ENCODE measurements at regions not wholly inside any gene's neighbourhood (a gene's known extent, or its start where the extent isn't known, plus 50 kb on each side); places are given as distances from the start of the nearest gene placed in this dataset.
A peak's percentile ranks its signal among the peaks of the same experiment; 100 is the strongest.

GRCh38 chr2:12577567-12578253, 139.0 kb upstream of the TRIB2 start:
- Histone ChIP-seq H3K9me3 (ENCODE audit: control insufficient read depth, insufficient read depth, low read length) (no peaks in the 10 kb centered on the region), H3K4me3 (ENCODE audit: low read depth, low read length) (no peak overlapping the region), H3K36me3 (ENCODE audit: control insufficient read depth, insufficient read depth, low read length) (no peaks in the 10 kb centered on the region), H3K4me1 (ENCODE audit: control insufficient read depth, insufficient read depth, low read length) (no peaks in the 10 kb centered on the region), H3K27ac (ENCODE audit: low read depth, low read length) (no peak overlapping the region), H3K27me3 (ENCODE audit: control insufficient read depth, insufficient read depth, low read length) (no peaks in the 10 kb centered on the region)
- 57% methylated on average over 3 of the region's 7 CpGs for WGBS (ENCODE audit: insufficient coverage)
- peak in 1 of 6 donors; percentile 5 for DNase-seq (ENCODE audit: low read depth in 4 of 6, low spot score in 6 of 6)

- no peak for DNase-seq (ENCODE audit: low read depth in 4 of 6, low spot score in 6 of 6)
- WGBS (ENCODE audit: insufficient coverage): no CpG with 5 or more reads among the region's 1 CpG
- H3K4me1 ChIP-seq (ENCODE audit: control insufficient read depth, insufficient read depth, low read length): no peaks in the 10 kb centered on the region
- H3K27me3 ChIP-seq (ENCODE audit: control insufficient read depth, insufficient read depth, low read length): no peaks in the 10 kb centered on the region
- H3K4me3 ChIP-seq (ENCODE audit: low read depth, low read length): no peak overlapping the region
- no peak overlapping the region for H3K27ac ChIP-seq (ENCODE audit: low read depth, low read length)
- H3K36me3 ChIP-seq (ENCODE audit: control insufficient read depth, insufficient read depth, low read length): no peaks in the 10 kb centered on the region
- no peaks in the 10 kb centered on the region for H3K9me3 ChIP-seq (ENCODE audit: control insufficient read depth, insufficient read depth, low read length)
Observed at GRCh38 chr2:12579018-12579417, 137.7 kb upstream of the TRIB2 start.

GRCh38 chr2:12584338-12584737, 132.4 kb upstream of the TRIB2 start:
- Histone ChIP-seq H3K27me3 (ENCODE audit: control insufficient read depth, insufficient read depth, low read length) (no peaks in the 10 kb centered on the region), H3K4me3 (ENCODE audit: low read depth, low read length) (no peak overlapping the region), H3K9me3 (ENCODE audit: control insufficient read depth, insufficient read depth, low read length) (no peaks in the 10 kb centered on the region), H3K36me3 (ENCODE audit: control insufficient read depth, insufficient read depth, low read length) (no peaks in the 10 kb centered on the region), H3K4me1 (ENCODE audit: control insufficient read depth, insufficient read depth, low read length) (no peaks in the 10 kb centered on the region), H3K27ac (ENCODE audit: low read depth, low read length) (no peak overlapping the region)
- no CpG with 5 or more reads among the region's 3 CpGs for WGBS (ENCODE audit: insufficient coverage)
- peak in 1 of 6 donors; percentile 66 for DNase-seq (ENCODE audit: low read depth in 4 of 6, low spot score in 6 of 6)

GRCh38 chr2:12585784-12586183, 131.0 kb upstream of the TRIB2 start:
- WGBS (ENCODE audit: insufficient coverage): no CpG with 5 or more reads among the region's 2 CpGs
- DNase-seq (ENCODE audit: low read depth in 4 of 6, low spot score in 6 of 6): no peak

GRCh38 chr2:12587228-12587627, 129.5 kb upstream of the TRIB2 start:
- no peak for DNase-seq (ENCODE audit: low read depth in 4 of 6, low spot score in 6 of 6)
- no peak overlapping the region for H3K27ac ChIP-seq (ENCODE audit: low read depth, low read length)
- H3K4me3 ChIP-seq (ENCODE audit: low read depth, low read length): no peak overlapping the region
- H3K4me1 ChIP-seq (ENCODE audit: control insufficient read depth, insufficient read depth, low read length): no peaks in the 10 kb centered on the region
- WGBS (ENCODE audit: insufficient coverage): no CpG with 5 or more reads among the region's 2 CpGs
- no peaks in the 10 kb centered on the region for H3K27me3 ChIP-seq (ENCODE audit: control insufficient read depth, insufficient read depth, low read length)
- no peaks in the 10 kb centered on the region for H3K9me3 ChIP-seq (ENCODE audit: control insufficient read depth, insufficient read depth, low read length)
- no peaks in the 10 kb centered on the region for H3K36me3 ChIP-seq (ENCODE audit: control insufficient read depth, insufficient read depth, low read length)

More at GRCh38 chr2:12585784-12586183, 131.0 kb upstream of the TRIB2 start:
- Histone ChIP-seq H3K27me3 (ENCODE audit: control insufficient read depth, insufficient read depth, low read length) (no peaks in the 10 kb centered on the region), H3K4me3 (ENCODE audit: low read depth, low read length) (no peak overlapping the region), H3K27ac (ENCODE audit: low read depth, low read length) (no peak overlapping the region), H3K4me1 (ENCODE audit: control insufficient read depth, insufficient read depth, low read length) (no peaks in the 10 kb centered on the region), H3K9me3 (ENCODE audit: control insufficient read depth, insufficient read depth, low read length) (no peaks in the 10 kb centered on the region), H3K36me3 (ENCODE audit: control insufficient read depth, insufficient read depth, low read length) (no peaks in the 10 kb centered on the region)

GRCh38 chr2:12587729-12588522, 128.8 kb upstream of the TRIB2 start:
- Histone ChIP-seq H3K36me3 (ENCODE audit: control insufficient read depth, insufficient read depth, low read length) (no peaks in the 10 kb centered on the region), H3K27me3 (ENCODE audit: control insufficient read depth, insufficient read depth, low read length) (no peaks in the 10 kb centered on the region), H3K9me3 (ENCODE audit: control insufficient read depth, insufficient read depth, low read length) (no peaks in the 10 kb centered on the region), H3K27ac (ENCODE audit: low read depth, low read length) (no peak overlapping the region), H3K4me1 (ENCODE audit: control insufficient read depth, insufficient read depth, low read length) (no peaks in the 10 kb centered on the region), H3K4me3 (ENCODE audit: low read depth, low read length) (no peak overlapping the region)
- no peak for DNase-seq (ENCODE audit: low read depth in 4 of 6, low spot score in 6 of 6)
- 100% methylated on average over 3 of the region's 4 CpGs for WGBS (ENCODE audit: insufficient coverage)

- H3K4me3 ChIP-seq (ENCODE audit: low read depth, low read length): no peak overlapping the region
- no CpG with 5 or more reads among the region's 5 CpGs for whole genome bisulfite sequencing (ENCODE audit: insufficient coverage)
- no peaks in the 10 kb centered on the region for H3K27me3 ChIP-seq (ENCODE audit: control insufficient read depth, insufficient read depth, low read length)
- H3K36me3 ChIP-seq (ENCODE audit: control insufficient read depth, insufficient read depth, low read length): no peaks in the 10 kb centered on the region
- H3K4me1 ChIP-seq (ENCODE audit: control insufficient read depth, insufficient read depth, low read length): no peaks in the 10 kb centered on the region
- no peak overlapping the region for H3K27ac ChIP-seq (ENCODE audit: low read depth, low read length)
- H3K9me3 ChIP-seq (ENCODE audit: control insufficient read depth, insufficient read depth, low read length): no peaks in the 10 kb centered on the region
- no peak for DNase-seq (ENCODE audit: low read depth in 4 of 6, low spot score in 6 of 6)
Observed at GRCh38 chr2:12588986-12589385, 127.8 kb upstream of the TRIB2 start.

GRCh38 chr2:12589802-12590320, 126.9 kb upstream of the TRIB2 start:
- H3K4me1 ChIP-seq (ENCODE audit: control insufficient read depth, insufficient read depth, low read length): no peaks in the 10 kb centered on the region
- H3K9me3 ChIP-seq (ENCODE audit: control insufficient read depth, insufficient read depth, low read length): no peaks in the 10 kb centered on the region
- H3K27me3 ChIP-seq (ENCODE audit: control insufficient read depth, insufficient read depth, low read length): no peaks in the 10 kb centered on the region
- H3K4me3 ChIP-seq (ENCODE audit: low read depth, low read length): no peak overlapping the region
- DNase-seq (ENCODE audit: low read depth in 4 of 6, low spot score in 6 of 6): no peak
- H3K36me3 ChIP-seq (ENCODE audit: control insufficient read depth, insufficient read depth, low read length): no peaks in the 10 kb centered on the region
- 63% methylated on average over 2 of the region's 5 CpGs for WGBS (ENCODE audit: insufficient coverage)
- no peak overlapping the region for H3K27ac ChIP-seq (ENCODE audit: low read depth, low read length)

- H3K27ac ChIP-seq (ENCODE audit: low read depth, low read length): no peak overlapping the region
- WGBS (ENCODE audit: insufficient coverage): no CpG with 5 or more reads among the region's 3 CpGs
- H3K9me3 ChIP-seq (ENCODE audit: control insufficient read depth, insufficient read depth, low read length): no peaks in the 10 kb centered on the region
- no peaks in the 10 kb centered on the region for H3K4me1 ChIP-seq (ENCODE audit: control insufficient read depth, insufficient read depth, low read length)
- no peaks in the 10 kb centered on the region for H3K27me3 ChIP-seq (ENCODE audit: control insufficient read depth, insufficient read depth, low read length)
- no peak overlapping the region for H3K4me3 ChIP-seq (ENCODE audit: low read depth, low read length)
- no peak for DNase-seq (ENCODE audit: low read depth in 4 of 6, low spot score in 6 of 6)
- no peaks in the 10 kb centered on the region for H3K36me3 ChIP-seq (ENCODE audit: control insufficient read depth, insufficient read depth, low read length)
Observed at GRCh38 chr2:12592296-12592695, 124.4 kb upstream of the TRIB2 start.

GRCh38 chr2:12594590-12594989, 122.1 kb upstream of the TRIB2 start:
- Histone ChIP-seq H3K4me1 (ENCODE audit: control insufficient read depth, insufficient read depth, low read length) (peaks cover 4% of the 10 kb centered on the region), H3K9me3 (ENCODE audit: control insufficient read depth, insufficient read depth, low read length) (no peaks in the 10 kb centered on the region), H3K27me3 (ENCODE audit: control insufficient read depth, insufficient read depth, low read length) (no peaks in the 10 kb centered on the region), H3K4me3 (ENCODE audit: low read depth, low read length) (no peak overlapping the region), H3K27ac (ENCODE audit: low read depth, low read length) (no peak overlapping the region), H3K36me3 (ENCODE audit: control insufficient read depth, insufficient read depth, low read length) (no peaks in the 10 kb centered on the region)
- WGBS (ENCODE audit: insufficient coverage): 100% methylated on average over 1 of the region's 4 CpGs
- no peak for DNase-seq (ENCODE audit: low read depth in 4 of 6, low spot score in 6 of 6)
